Brain microvascular endothelial cell (primary cell): ENCODE measurements at regions not wholly inside any gene's neighbourhood (a gene's known extent, or its start where the extent isn't known, plus 50 kb on each side); places are given as distances from the start of the nearest gene placed in this dataset.

Experiments used
- DNase-seq: peaks from one replicate; pipeline ENCODE4 v3.0.0-alpha.2; 2020
- H3K27ac ChIP-seq: fragments of 250-450 bp; sonication (Bioruptor Pico); 2 replicates; pipeline ENCODE4 v1.5.1; 2020; ENCODE audit warnings: mild to moderate bottlenecking, moderate library complexity
- H3K27me3 ChIP-seq: fragments of 250-450 bp; sonication (Bioruptor Pico); replicated peaks from 2 replicates; pipeline ENCODE4 v1.5.1; 2020; ENCODE audit warnings: mild to moderate bottlenecking
- H3K36me3 ChIP-seq: fragments of 250-450 bp; sonication (Bioruptor Pico); replicated peaks from 2 replicates; pipeline ENCODE4 v1.5.1; 2020; ENCODE audit warnings: mild to moderate bottlenecking
- H3K4me3 ChIP-seq: 2 replicates; pipeline ENCODE4 v1.5.1; 2011; ENCODE audit warnings: low read depth, mild to moderate bottlenecking, control low read depth, low read length, moderate library complexity
- in situ Hi-C: cut with HindIII; loops from 2 replicates; pipeline ENCODE4 v1.10.0; 2017; ENCODE audit warnings: low sequenced_read_pairs, low pct_ligation_motif_present
- TF ChIP-seq, protein P1 (sequence below): IDR thresholded peaks from 2 replicates; pipeline ENCODE4 v1.5.1; 2011; ENCODE audit warnings: low read depth, mild to moderate bottlenecking, moderate library complexity, low read length, control low read depth, inconsistent platforms; ENCODE audit errors: missing control alignments

DNA sequence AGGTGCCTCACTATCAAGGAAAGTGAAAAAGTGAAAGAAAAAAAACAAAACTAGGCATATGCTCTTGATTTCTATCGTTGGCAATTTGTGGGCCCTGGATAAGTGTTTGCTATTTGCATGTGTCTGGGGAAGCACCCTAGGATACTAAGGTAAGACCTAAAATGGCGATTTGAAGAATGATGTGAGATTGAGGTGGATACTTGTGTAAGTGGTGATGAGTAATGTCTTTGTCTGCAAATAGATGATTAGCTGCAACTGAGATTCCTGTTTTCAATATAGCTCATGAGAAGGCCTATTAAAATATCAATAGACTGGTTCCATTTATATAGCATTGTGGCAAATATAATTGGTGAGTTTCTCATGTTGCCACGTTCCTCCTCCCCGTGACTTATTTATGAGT is 261.7 kb downstream of the NEDD1 start:
- TF ChIP-seq, protein P1, sequence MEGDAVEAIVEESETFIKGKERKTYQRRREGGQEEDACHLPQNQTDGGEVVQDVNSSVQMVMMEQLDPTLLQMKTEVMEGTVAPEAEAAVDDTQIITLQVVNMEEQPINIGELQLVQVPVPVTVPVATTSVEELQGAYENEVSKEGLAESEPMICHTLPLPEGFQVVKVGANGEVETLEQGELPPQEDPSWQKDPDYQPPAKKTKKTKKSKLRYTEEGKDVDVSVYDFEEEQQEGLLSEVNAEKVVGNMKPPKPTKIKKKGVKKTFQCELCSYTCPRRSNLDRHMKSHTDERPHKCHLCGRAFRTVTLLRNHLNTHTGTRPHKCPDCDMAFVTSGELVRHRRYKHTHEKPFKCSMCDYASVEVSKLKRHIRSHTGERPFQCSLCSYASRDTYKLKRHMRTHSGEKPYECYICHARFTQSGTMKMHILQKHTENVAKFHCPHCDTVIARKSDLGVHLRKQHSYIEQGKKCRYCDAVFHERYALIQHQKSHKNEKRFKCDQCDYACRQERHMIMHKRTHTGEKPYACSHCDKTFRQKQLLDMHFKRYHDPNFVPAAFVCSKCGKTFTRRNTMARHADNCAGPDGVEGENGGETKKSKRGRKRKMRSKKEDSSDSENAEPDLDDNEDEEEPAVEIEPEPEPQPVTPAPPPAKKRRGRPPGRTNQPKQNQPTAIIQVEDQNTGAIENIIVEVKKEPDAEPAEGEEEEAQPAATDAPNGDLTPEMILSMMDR, result no peak
- Histone ChIP-seq H3K27me3 (no peaks in the 10 kb centered on the region), H3K36me3 (no peaks in the 10 kb centered on the region), H3K27ac (no peak overlapping the region), H3K4me3 (no peak overlapping the region)
- no peak for DNase-seq
- in situ Hi-C loops, result no loop called here

DNA sequence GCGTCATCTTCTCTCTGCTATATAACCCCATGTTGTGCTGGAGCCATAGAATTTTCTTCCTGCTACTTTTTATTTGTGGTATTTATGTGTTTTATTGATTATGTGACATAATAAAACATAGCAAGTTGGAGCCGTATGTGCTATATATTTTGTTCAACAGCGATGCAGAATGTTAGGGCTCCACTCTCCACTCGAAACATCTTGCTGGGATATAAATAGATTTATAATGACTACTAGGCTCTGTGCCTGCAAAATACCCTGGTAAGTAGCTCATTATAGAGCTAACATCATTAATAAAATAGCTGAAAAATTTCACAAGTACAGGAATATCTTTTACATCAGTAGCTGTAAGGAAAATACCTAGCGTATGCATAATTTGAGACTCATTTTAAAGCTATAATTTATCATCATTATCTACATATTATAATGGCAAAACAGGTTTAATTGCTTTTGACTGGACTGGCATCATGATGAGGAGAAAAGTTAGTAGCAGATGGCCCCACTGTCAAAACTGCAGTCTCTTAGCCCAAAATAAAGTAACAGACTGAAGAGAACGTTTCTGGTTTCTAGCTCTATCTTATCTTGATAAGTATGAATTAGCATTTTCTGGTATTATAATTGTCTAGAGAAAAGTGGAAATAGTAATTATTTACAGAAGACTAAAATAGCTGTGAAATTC is 263.0 kb downstream of the NEDD1 start:
- Histone ChIP-seq H3K27me3 (no peaks in the 10 kb centered on the region), H3K4me3 (no peak overlapping the region), H3K36me3 (no peaks in the 10 kb centered on the region), H3K27ac (no peak overlapping the region)
- TF ChIP-seq, protein P1, result no peak
- DNase-seq, result no peak
- in situ Hi-C loops, result no loop called here

DNA sequence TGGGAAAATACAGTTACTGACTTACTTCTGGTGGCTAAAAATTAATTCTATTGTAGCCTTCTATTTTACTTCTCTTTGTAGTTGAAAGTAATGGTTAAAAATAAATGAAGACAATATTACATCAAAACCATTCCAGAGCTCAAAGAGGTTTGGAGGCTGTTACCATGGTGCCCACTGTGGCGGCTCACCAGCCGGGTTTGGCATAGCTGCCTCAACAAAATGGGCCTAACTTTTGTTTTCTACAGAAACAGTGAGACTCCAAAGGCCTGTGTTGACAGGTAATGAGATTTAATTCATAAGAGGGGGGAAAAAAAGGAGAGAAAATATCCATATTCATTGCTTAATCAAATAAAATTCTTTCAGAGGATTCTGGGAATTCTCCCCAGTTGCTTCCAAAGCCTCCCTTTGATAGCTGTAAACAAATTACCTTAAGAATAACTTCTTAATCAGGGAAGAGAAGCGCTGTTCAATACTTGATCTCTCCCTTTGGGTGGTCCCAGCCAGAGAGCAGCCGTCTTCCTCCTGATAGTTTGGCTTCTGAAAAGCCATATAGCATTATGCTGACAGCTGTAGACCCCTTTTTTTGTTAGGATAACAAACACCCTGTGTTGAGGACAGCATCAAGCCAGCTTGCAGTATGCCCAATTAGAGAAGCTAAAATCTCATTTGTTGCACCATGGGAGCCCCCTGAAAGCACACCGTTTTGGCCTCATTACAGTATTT is 266.8 kb downstream of the NEDD1 start:
- TF ChIP-seq, protein P1, result no peak
- Histone ChIP-seq H3K36me3 (no peaks in the 10 kb centered on the region), H3K27ac (no peak overlapping the region), H3K27me3 (no peaks in the 10 kb centered on the region), H3K4me3 (no peak overlapping the region)
- no peak for DNase-seq
- in situ Hi-C loops, result no loop called here

DNA sequence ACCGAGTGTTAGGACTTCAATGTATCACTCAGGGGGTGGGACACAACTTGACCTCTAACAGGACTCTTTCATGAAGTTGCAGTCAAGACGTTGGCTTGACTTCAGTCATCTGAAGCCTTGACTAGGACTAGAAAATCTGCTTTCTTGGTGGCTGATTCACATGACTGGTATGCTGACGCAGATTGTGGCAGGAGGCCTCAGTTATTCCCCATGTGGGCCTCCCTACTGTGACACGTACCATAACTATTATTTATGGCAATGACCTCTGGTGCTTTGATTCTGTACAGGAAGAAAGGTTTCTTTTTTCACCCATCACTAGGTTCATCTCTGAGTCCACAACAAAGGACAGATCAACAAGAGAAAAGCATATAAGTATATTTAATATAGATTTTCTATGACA is 270.4 kb downstream of the NEDD1 start:
- no peaks in the 10 kb centered on the region for H3K36me3 ChIP-seq
- TF ChIP-seq, protein P1, result no peak
- no peaks in the 10 kb centered on the region for H3K27me3 ChIP-seq
- H3K4me3 ChIP-seq, result no peak overlapping the region
- no peak for DNase-seq
- in situ Hi-C loops, result no loop called here
- H3K27ac ChIP-seq, result no peak overlapping the region

DNA sequence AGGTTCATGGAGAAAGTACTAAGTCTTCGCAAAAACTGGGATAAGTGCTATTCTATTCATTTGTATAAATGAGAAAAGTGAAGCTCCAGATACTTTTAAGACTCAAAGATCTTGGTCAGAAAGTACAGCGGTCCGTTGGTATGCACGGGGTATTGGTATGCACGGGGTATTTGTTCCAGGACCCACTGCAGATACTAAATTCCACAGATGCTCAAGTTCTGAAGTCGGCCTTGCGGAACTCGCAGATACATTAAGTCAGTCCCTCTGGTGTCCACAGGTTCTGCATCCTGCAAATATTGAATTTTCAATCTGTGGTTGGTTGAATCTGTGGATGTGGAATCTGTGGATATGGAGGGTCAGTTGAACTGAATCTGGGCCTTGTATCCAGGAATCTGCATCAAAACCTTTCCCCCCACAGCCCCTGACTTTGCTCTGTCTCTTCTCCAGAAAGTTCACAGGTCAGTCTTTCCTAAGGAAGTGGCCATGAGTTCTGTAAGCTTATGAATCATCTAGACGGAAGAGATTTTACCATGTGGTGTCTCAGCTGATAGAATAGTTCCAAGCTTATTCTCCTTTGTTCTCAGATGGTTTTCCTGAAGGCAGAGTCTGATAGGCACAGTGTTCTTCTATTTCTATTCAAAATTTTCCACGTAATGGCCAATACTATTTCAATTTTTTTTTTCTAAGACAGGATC is 274.7 kb downstream of the NEDD1 start:
- no peak for DNase-seq
- in situ Hi-C loops, result no loop called here
- Histone ChIP-seq H3K27ac (no peak overlapping the region), H3K36me3 (no peaks in the 10 kb centered on the region), H3K27me3 (no peaks in the 10 kb centered on the region), H3K4me3 (no peak overlapping the region)
- TF ChIP-seq, protein P1, result no peak
